DMS 273 treated with DMSO at 0.1 percent for 48 hours (cell line): ENCODE measurements at regions not wholly inside any gene's neighbourhood (a gene's known extent, or its start where the extent isn't known, plus 50 kb on each side); places are given as distances from the start of the nearest gene placed in this dataset.
"Not testable (repeated sequence)": the region's sequence is repeated elsewhere in the genome, so short reads cannot be mapped to it uniquely, and the experiment has no call there.

Source experiments
- DNase-seq: peaks from one replicate; lab custom pipeline; 2025; lab: John Stamatoyannopoulos, UW

DNA sequence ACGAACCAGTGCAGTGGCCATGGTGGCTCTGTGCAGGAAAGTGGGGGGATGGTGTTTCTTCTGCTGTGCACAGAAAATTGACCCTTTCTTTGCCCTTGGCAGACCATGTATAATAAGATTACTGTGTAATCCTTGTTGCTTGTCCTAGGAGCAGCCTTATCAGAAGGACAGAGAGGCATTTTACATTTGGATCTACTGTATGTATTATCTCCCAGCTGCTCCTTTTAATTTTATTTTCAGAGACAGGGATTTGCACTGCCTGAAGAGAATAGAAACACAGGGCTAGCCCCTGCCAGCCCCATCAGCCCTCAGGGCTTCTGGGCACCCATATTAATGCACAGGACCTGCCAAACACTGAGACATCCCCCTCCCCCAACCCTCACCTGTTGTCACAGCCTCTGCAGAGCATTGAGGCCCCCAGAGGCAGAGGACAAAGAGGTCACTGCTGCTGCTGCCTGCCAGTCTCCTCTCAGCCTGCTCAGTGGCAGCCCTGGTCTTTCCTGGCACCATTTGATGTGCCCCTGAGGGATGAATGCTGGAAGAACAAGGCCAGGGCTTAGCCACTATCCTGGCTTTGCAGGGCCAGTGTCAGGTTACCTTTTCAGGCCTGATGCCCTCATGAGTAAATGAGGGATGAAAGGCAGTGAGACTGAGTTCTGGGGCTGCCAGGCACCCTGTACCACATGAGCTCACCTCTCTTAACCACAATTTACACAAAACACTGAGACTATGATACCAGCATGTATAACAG is 533.4 kb downstream of the NTRK3 start:
- no peak for DNase-seq

DNA sequence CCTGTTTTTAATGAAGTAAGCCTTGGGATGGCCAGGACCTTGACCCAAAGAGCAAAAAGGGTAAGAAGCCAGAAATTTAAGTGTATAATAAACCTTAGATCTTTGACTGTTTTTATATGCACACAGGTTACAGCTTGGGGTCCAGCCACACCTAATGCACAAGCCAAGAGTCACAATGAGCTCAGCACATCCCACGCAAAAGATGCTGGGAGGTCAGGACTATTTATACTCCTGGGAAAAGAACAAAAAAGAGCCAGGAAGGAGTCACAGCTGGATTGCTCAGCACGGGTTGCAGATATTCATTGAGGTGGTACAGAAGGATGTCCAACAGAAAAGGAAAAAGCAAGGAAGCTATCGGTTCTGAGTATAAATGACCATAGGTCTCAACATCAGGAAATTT is 536.3 kb downstream of the NTRK3 start:
- no peak for DNase-seq

DNA sequence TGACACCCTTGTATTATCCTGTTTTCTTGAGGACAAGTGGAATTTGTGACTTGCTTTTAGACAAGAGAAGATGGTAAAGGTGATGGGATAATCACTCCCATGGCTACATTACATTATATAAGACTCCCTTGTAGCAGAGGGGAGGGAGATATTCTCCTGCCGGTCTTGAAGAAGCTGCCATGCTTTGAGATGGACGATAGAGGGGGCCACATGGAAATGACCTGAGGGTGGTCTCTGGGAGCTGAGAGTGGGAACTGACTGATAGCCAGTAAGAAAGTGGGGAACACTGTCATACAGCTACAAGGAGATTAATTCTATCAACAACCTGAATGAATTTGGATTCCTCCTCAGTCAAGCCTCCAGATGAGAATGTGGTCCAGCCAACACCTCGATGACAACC is 540.1 kb downstream of the NTRK3 start:
- no peak for DNase-seq

DNA sequence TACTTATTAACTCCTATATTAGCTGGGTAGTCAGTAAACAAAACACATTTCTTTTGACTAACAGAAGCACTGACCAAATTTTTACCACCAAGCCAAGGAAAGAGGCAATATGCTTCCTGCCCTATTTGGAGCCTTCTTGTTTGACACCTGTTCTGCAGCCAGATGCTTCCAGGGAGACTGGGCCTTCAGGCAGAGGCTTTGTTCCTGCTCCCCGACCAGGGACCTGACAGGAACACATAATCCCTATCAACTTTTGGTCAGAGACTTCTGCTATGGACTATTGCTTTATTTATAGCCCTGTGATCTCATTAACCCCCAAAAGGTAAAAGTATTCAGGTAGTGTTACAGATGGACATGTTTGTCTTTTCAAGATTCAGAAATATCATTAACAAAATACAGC is 541.3 kb downstream of the NTRK3 start:
- no peak for DNase-seq

DNA sequence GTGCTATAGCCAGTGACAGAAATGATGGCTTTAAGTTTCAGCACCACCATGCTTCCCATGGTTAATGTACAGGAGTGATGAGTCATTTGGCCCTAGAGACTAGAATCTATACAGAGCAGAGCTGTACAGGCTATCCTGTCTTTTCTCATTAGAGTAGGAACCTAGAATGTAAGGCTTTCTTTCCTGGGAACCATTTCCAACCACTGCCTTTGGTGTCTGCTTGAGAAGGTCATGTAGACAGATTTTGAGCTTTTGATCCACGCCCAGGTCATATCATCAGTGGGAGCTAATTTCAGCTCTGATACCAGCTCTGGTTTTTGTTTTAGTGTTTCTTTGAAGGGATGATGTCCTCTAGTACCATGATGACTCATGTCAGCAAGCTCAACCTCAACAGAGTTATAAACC is 543.1 kb downstream of the NTRK3 start:
- no peak for DNase-seq

DNA sequence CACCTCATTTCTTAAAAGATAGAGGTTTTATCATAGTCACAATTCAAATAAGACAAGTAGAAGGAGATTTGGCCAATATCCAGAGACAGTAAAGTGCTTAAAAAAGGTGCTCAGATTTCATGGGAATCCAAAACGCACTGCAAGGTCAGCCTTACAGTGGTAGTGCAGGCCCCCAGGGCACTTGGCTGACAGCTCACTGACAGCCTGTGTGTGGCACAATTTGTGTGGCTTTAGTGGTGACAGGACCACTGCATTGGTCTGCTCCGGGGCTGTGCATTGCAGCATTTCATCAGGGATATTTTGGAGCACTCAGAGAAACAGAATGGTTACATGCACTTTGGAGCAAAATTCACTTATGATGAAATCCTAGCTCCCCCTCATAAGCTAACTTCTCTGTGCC is 544.3 kb downstream of the NTRK3 start:
- no peak for DNase-seq

DNA sequence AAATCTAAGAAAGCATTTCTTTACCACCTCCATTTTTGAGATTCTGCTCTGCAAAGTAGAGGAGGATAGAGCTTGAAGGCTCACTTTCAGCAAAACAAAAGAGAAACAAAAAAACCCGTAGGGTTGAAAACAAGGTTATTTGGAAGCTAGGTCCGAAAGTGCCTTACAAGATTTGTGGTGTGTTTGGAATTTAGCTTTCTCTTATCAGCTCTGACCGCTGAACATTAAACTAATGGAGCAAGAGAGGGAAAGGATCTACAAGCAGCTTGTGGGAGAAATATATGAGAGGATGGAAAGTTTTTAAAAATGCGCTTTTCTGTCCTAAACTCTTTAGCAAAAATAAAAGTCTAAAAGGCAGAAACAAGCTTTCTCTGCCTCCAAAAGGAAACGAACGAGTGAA is 545.5 kb downstream of the NTRK3 start:
- no peak for DNase-seq

DNA sequence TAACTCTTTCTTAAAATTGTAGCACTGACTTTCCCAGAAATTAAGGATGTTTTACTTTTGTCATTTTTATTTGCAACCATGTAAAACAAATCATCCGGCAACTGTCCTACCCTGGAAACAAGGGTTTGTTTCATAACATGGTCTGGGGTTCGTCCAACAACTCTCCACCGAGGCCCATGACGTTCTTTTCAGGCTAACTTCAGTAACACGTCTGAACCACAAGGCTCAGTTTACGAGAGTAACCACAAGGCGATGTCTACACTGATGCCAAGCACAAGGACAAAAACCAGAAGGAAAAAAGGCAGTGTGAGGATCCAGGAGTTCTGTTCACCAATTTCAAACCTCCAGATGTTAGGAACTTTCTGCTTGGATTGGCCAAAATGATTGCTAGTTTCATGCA is 546.1 kb downstream of the NTRK3 start:
- no peak for DNase-seq

DNA sequence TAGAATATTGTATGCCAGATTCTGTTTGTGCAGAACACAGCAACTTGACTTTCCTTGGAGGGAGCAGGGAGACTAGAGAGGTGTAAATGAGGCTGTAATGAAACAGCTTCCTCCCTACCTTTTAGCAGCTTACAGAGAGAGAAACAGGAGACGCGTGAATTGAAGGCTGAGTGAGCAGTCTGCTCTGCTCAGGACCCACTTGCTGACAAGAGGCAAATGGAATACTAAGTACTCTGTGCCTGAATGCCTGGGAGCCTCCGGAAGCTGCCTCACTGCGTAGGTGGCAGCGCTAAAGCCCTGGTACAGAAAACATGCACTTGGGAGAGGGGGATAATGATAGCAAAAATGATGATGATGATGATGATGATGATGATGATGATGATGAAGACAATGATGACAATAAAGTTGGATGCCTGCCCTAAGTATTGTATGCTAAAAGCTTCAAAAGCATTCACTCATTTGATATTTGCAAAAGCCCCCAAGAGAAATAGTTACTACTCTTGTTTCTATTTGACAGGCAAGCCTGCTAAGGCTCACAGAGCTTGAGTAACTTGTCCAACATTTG is 548.9 kb downstream of the NTRK3 start:
- DNase-seq: no peak

DNA sequence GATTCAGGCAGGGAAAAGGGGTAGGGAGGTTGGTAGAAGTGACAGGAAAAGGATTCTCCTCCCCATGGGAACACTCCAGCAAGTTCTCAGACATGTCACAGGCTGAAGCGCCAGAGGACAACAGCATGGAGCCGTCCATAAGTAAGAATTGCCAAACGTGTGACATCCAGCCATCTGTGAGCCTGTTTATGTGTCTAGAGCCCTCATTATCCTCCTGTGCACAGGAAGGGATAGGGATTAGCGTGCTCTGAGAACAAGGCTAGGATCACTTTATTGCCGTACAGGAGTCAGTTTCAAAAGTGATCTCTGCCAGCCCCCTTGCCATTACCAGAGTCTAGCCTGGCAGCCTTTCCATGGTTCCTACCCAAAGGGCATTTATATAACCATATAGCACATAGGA is 549.5 kb downstream of the NTRK3 start:
- DNase-seq: no peak

DNA sequence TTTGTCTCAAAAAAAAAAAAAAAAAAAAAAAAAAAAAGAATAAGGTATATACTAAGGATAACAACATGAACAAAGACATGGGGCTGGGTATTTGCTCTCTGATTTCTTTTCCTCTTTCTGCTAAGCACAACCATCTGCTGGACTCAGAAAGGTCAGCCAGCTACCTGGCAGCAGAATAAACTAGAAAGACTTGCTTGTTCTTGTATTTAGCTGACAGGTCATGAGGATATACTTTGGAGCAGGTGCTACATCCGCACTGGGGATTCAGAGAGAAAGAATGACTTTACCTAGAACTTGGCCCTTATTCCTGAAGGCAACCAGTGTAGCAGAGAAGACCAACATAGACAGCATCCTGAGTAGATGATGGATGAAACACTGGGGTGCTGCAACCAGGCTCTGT is 550.5 kb downstream of the NTRK3 start:
- no peak for DNase-seq

DNA sequence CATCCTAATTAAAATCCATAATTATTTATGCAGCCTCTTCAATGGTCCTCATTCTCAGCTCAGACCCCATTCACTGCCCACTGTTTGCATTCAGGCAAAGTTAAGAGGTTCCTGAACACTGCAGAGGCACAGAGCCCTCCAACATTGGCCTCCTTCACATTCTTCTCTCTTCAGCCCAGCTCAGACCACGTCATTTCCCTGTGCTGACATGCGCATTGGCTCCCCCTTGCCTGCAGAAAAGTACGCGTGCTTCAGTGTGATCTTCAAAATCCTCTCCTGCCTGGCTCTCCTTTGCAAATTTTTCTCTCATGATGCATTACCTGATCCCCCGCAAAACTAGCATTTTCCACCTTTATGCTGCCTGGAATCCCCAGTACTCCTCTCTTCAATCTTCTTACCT is 552.3 kb downstream of the NTRK3 start:
- DNase-seq: no peak

DNA sequence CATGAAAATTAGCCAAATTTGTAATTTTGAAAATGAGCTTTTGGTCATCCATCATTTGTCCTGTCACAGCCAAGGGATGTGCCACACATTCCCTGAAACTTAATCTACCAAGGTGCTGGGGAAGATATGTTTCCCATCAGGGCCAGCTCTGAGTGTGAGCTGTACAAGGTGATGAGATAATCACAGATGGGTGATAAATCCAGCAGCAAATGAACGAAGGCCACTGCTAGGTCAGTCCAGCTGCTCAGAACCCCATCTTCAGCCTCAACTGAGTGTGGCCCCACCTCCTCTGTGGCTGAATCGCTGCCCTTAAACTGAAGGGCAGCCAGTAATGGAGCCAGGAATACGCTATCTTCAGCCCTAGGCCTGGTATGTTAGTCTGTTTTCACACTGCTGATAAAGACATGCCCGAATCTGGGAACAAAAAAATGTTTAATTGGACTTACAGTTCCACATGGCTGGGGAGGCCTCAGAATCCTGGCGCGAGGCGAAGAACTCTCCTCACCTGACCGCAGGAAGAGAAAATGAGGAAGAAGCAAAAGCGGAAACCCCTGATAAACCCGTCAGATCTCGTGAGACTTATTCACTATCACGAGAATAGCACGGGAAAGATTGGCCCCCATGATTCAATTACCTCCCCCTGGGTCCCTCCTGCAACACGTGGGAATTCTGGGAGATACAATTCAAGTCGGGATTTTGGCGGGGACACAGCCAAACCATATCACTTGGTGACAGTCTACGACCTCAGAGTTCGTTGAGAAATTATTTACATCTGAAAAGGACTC is 553.0 kb downstream of the NTRK3 start:
- DNase-seq: no peak

DNA sequence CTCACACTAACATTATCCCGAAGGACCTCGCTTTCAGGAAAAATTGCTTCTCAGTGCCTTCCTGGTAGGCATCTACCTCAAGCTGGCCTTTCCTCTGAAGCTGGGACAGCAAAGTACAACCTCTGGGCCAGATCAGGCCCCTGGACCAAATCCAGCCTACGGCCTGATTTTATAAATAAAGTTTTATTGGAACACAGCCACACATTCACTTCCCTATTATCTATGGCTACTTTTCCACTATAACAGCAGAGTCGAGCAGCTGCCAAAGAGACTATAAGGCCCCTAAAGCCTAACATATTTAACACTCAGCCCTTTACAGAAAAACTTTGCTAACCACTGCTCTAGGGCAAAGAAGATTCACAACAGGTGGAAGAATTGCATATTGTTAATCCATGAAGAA is 554.3 kb downstream of the NTRK3 start:
- no peak for DNase-seq

DNA sequence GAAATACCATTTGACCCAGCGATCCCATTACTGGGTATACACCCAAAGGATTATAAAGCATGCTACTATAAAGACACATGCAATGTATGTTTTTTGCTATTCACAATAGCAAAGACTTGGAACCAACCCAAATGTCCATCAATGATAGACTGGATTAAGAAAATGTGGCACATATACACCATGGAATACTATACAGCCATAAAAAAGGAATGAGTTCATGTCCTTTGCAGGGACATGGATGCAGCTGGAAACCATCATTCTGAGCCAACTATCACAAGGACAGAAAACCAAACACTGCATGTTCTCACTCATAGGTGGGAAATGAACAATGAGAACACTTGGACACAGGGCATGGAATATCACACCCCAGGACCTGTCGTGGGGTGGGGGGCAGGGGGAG is 558.1 kb downstream of the NTRK3 start:
- DNase-seq: not testable (repeated sequence)

DNA sequence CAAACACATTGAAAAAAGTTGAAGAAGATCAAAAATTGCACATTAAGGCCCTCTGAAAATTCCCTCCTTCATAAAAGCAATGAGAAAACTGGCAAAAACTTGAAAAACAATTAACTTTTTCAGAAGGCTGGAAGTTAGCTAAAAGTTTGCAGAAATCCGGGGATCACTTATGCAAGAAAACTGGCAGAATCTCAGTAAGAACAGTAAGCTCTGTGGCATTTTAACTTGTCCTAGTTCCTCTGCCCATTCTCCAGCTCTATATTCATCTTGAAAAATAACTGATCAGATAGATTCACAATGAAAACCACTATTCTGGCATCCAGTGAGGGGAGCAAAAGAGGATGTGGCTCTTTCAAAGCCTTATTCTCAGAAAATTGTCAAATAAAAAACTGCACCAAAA is 566.8 kb downstream of the NTRK3 start:
- DNase-seq: no peak

DNA sequence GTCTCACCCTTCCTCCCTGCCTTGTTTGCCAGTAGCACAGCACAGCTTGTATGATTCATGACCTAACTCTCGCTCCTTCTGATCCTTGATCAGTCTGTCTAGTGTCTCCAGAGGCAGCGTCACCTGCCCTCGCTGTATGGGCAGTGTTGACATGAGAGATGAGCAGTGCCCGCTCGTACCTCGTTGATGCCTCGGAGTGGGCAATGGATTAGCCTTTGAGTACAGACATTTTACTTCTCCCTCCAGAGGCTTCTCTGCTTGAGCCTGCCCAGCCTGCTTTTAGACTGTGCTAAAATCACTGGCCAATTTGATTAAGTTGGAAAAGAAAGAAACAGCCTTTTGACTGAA is 569.0 kb downstream of the NTRK3 start:
- DNase-seq: no peak

DNA sequence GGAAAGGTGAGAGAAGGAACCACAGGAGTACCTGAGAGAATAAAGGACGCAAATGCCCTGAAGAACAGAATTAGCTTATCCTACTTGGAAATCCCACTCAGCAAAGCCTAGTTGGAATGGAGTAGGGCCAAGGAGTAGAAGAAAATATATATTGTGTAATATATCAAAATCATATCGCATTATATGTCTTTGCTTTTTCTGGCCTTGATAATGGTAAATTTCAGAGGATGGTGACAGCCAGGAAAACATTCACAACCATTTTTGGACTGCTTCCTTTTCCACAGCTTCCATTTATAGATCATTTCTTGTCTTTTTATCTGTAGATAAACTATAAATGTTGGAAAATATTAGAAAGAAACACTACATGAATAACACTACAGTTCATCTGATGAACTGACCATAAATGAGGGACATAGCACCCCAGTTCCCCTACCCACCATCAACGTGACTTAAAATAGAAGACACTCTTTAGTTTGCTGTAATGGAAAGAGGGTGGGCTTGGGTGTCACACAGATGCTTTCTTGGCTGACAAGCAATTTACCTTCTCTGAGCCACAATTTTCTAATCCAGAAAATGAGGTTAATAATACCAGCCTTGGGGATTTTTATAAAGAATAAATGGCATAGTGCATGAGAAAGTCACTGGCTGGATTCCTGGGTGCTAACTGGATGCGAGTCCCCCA is 569.6 kb downstream of the NTRK3 start:
- no peak for DNase-seq

DNA sequence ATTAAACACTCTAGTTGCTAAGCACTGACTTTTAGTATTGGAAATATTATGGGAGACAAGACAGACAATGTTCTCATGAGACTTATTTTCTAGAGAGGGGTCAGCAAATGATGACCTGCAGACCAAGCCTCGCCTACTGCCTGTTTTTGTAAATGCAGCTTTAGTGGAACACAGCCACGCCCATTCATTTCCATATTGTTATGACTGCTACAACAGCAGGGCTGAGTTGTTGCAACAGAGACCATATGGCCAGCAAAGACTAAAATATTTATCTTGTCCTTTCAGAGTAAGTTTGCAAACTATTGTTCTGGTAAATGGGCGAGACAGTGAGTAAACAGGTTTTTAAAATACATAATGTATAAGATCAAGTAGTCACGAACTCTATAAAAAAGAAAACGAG is 570.2 kb downstream of the NTRK3 start:
- no peak for DNase-seq

DNA sequence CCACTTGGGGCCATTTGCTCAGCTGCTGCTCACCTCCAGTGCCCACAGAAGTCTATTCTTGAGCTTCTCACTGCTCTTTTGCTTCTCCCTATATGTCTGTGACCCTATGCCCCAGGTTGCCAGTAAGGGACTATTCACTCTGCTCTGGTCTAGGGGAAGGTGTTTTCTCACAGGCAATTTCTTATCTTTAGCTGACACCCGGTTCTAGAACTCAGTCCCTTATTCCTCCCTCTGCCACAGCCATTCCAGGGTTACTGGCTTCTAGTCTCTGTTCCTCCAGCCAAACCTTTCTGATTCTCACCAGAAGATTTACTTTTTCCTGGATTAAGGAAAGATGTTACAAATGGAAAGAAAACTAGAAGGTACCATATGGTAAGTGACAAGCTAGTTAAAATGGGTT is 574.0 kb downstream of the NTRK3 start:
- no peak for DNase-seq

DNA sequence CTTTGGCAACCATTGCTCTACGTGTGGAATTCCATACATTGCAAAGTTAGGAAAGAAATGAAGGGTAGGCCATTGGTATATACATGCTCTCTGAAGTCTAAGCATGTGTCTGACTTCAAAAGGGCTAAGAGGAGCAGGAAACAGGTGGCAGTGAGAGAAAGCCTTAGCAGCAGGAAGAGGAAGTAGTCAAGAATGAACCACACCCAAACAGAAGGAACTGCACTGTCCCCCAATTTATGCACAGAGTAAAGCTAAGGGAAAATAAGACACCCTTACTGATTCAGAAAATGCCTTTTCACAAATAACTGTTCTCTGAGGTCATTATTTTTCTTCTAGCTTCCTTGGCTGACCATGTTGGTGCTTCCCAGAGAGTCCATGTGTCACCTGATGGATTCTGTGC is 575.4 kb downstream of the NTRK3 start:
- no peak for DNase-seq

DNA sequence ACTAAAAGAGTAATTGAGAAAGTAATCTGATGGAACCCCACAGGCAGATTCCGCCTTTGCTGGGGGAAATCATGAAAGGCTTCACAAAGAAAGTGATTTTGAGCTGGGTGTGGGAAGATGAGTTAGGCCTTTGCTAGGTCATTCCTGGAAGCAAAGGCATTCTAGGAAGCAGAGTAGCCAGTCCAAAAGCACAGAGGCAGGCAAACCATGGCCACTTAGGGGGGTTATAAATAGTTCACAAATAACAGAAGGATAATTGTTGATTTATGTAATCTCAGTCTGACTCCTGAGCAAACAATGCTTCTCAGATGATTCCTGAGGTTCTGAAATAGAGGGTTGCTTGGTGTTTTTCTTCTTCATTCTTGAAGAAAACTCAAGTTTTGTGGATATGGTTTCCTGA is 576.3 kb downstream of the NTRK3 start:
- DNase-seq: no peak

DNA sequence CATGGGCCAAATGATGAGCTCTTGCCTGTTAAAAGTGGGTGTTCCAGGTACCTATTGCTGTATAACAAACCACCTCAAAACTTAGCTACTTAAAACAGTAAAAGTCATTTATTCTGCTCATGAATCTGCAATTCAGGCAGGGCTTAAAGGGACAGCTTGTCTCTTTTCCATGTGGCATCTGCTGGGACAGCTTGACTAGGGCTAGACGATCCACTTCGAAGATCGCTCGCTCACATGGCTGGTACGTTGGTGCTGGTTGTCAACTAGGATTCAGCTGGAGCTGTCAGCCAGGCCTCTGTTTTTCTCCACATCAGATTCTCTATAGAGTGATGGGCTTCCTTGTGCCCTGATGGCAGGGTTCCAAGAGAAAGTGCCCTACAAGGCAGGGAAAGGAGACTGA is 581.3 kb downstream of the NTRK3 start:
- DNase-seq: no peak
